Keratinocyte (primary cell): ENCODE measurements at regions not wholly inside any gene's neighbourhood (a gene's known extent, or its start where the extent isn't known, plus 50 kb on each side); places are given as distances from the start of the nearest gene placed in this dataset.

Source experiments
- DNase-seq: peaks from one replicate; pipeline ENCODE4 v3.0.0-alpha.2; 2011; ENCODE audit warnings: low read depth, missing footprints, low spot score
- FAIRE-seq: peaks from 2 replicates; lab custom pipeline; 2011; peaks lifted over from hg19 to GRCh38; lab: Jason Lieb, UNC
- H2AFZ ChIP-seq: 2 replicates; pipeline ENCODE4 v1.6.0; 2012; ENCODE audit warnings: low read length, control low read depth, inconsistent platforms; ENCODE audit not compliant: control insufficient read depth
- H3K27ac ChIP-seq: 2 replicates; pipeline ENCODE4 v1.5.1; 2011; ENCODE audit warnings: low read length; ENCODE audit not compliant: control insufficient read depth, insufficient read depth
- H3K27me3 ChIP-seq: 3 replicates; pipeline ENCODE4 v1.6.0; 2011; ENCODE audit warnings: low read length; ENCODE audit not compliant: control insufficient read depth, insufficient read depth; ENCODE audit errors: extremely low read depth
- H3K36me3 ChIP-seq, 2 experiments: 2 replicates in 1 of 2; 3 replicates in 1 of 2; pipeline ENCODE4 v1.5.1; 2011; ENCODE audit warnings: low read length in 2 of 2, mild to moderate bottlenecking in 1 of 2; ENCODE audit not compliant: control insufficient read depth in 2 of 2, insufficient read depth in 2 of 2; ENCODE audit errors: extremely low read depth in 1 of 2
- H3K4me1 ChIP-seq: 3 replicates; pipeline ENCODE4 v1.5.1; 2011; ENCODE audit warnings: low read length; ENCODE audit not compliant: control insufficient read depth, insufficient read depth; ENCODE audit errors: extremely low read depth
- H3K4me2 ChIP-seq: 3 replicates; pipeline ENCODE4 v1.6.0; 2011; ENCODE audit warnings: low read depth, low read length; ENCODE audit not compliant: control insufficient read depth, insufficient read depth; ENCODE audit errors: extremely low read depth
- H3K4me3 ChIP-seq, 3 experiments: fragments of 200-600 bp in 1 of 3; sonication (generic) in 1 of 3; 2 replicates in 2 of 3; 3 replicates in 1 of 3; pipeline ENCODE4 v1.5.1; 2011 to 2016; ENCODE audit warnings: low read length in 3 of 3, mild to moderate bottlenecking in 3 of 3, control low read depth in 2 of 3, inconsistent platforms in 1 of 3, low read depth in 1 of 3, mixed read lengths in 1 of 3, mixed run types in 1 of 3, moderate library complexity in 1 of 3; ENCODE audit not compliant: control insufficient read depth in 2 of 3, insufficient read depth in 2 of 3; ENCODE audit errors: extremely low read depth in 1 of 3
- H3K79me2 ChIP-seq: 2 replicates; pipeline ENCODE4 v1.6.0; 2012; ENCODE audit warnings: low read length; ENCODE audit not compliant: control insufficient read depth, insufficient read depth
- H3K9ac ChIP-seq: 3 replicates; pipeline ENCODE4 v1.6.0; 2011; ENCODE audit warnings: low read length; ENCODE audit not compliant: control insufficient read depth, insufficient read depth; ENCODE audit errors: extremely low read depth
- H3K9me1 ChIP-seq: 3 replicates; pipeline ENCODE4 v1.6.0; 2011; ENCODE audit warnings: low read length; ENCODE audit not compliant: control insufficient read depth, insufficient read depth; ENCODE audit errors: extremely low read depth
- H3K9me3 ChIP-seq: 2 replicates; pipeline ENCODE4 v1.5.1; 2012; ENCODE audit warnings: low read depth, low read length; ENCODE audit not compliant: control insufficient read depth
- H4K20me1 ChIP-seq: 3 replicates; pipeline ENCODE4 v1.6.0; 2011; ENCODE audit warnings: low read length; ENCODE audit not compliant: control insufficient read depth, insufficient read depth; ENCODE audit errors: extremely low read depth
- EZH2 ChIP-seq: IDR thresholded peaks from one replicate; pipeline ENCODE4 v1.6.1; 2012; ENCODE audit warnings: inconsistent platforms, mild to moderate bottlenecking, low read length, moderate library complexity
- dilution Hi-C: fragments of 300-500 bp; cut with MboI; formaldehyde crosslinking; loops from one replicate; pipeline ENCODE4 v1.7.0; 2020; ENCODE audit warnings: low sequenced_read_pairs; ENCODE audit not compliant: extremely low pct_ligation_motif_present
- TF ChIP-seq, protein P1 (sequence below), 3 experiments: IDR thresholded peaks in 1 of 3; conservative IDR thresholded peaks in 1 of 3; optimal IDR thresholded peaks in 1 of 3; 2 replicates in 2 of 3; 3 replicates in 1 of 3; pipeline versions ENCODE3 to v1.5.1; 2011; ENCODE audit warnings: low read length in 3 of 3, mild to moderate bottlenecking in 3 of 3, moderate library complexity in 2 of 3, control low read depth in 1 of 3, inconsistent platforms in 1 of 3; ENCODE audit not compliant: insufficient read depth in 2 of 3; ENCODE audit errors: extremely low read depth in 1 of 3

DNA sequence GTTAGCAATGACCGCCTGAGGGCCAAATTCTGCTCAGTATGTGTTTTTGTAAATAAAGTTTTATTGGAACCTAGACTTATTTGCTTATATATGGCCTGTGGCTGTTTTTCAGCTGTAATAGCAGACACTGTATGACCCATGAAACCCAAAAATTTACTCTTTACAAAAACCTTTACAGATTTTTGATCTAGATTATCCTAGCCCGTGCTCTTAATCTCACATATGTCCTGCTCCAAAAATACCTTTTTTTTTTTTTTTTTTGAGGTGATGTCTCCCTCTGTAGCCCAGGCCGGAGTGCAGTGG lies 148.0 kb upstream of the ZNF217 start:
- TF ChIP-seq, protein P1, sequence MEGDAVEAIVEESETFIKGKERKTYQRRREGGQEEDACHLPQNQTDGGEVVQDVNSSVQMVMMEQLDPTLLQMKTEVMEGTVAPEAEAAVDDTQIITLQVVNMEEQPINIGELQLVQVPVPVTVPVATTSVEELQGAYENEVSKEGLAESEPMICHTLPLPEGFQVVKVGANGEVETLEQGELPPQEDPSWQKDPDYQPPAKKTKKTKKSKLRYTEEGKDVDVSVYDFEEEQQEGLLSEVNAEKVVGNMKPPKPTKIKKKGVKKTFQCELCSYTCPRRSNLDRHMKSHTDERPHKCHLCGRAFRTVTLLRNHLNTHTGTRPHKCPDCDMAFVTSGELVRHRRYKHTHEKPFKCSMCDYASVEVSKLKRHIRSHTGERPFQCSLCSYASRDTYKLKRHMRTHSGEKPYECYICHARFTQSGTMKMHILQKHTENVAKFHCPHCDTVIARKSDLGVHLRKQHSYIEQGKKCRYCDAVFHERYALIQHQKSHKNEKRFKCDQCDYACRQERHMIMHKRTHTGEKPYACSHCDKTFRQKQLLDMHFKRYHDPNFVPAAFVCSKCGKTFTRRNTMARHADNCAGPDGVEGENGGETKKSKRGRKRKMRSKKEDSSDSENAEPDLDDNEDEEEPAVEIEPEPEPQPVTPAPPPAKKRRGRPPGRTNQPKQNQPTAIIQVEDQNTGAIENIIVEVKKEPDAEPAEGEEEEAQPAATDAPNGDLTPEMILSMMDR (optimal IDR thresholded peaks at IDR 0.05 in 1 of 3, IDR thresholded peaks at IDR 0.05 in 1 of 3, conservative IDR thresholded peaks at IDR 0.05 in 1 of 3; ENCODE audit: extremely low read depth in 1 of 3, insufficient read depth in 2 of 3, low read length in 3 of 3), result no peak
- TF ChIP-seq EZH2, result no peak
- dilution Hi-C loops, result no loop called here
- Histone ChIP-seq H4K20me1 (no peaks in the 10 kb centered on the region), H3K9ac (no peak overlapping the region), H3K4me1 (peaks cover 48% of the 10 kb centered on the region), H3K27me3 (no peaks in the 10 kb centered on the region), H3K36me3 (no peaks in the 10 kb centered on the region), H3K9me1 (no peaks in the 10 kb centered on the region), H2AFZ (no peak overlapping the region), H3K27ac (no peak overlapping the region), H3K79me2 (no peaks in the 10 kb centered on the region), H3K4me3 (no peak overlapping the region), H3K4me2 (no peak overlapping the region), H3K9me3 (no peaks in the 10 kb centered on the region)
- DNase-seq (no peak), FAIRE-seq (no peak)

DNA sequence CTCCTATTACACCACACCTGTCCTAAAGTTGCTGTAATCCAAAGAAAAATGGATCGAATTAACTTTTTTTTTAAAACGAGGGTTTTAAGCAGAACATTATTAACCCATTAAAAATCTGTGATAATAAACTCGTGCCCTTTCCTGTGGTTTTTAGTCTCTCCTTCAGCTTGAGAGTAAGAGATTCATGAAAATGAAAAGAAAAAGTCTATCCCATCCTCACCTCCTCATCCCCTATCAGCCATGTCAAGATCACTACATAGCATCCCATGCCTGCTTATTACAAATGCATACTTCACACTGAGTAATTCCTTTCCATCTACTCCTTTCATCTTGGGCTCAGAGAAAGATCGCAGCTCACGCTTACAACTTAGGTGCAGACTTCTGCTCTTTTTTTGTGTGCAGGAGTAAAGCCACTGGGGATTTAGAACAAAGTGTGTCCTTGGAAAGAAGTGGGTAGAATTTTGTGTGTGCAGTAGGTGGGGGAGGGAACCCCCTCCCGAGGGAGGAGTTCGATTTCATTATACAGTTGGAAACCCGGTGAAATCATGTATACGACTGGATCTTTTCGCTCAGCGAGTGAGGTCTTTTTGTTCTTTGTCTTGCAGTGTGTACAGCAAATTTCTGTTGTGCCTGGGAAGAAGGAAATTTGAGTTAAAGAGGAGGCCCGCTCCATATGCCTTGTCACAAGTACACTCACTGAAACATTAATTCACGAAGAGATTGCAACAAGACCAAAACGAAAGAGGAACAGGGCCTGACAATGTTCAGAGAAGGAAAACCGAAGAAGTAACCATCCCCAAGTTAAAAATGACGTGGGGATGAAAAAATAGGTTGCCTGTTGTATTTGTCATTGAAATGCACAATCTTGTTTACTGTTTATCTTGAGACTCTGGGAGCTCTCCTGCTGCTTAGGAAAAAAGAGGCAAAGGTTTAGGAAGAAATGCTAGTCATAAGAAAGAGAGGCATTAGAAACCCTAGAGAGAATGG lies 146.5 kb upstream of the ZNF217 start:
- dilution Hi-C loops, result no loop called here
- Histone ChIP-seq H3K4me1 (peaks cover 63% of the 10 kb centered on the region), H3K4me3 (peak overlapping the region in 2 of 3 experiments; percentile 51 to 61)

More for the DNA sequence above, 146.5 kb upstream of the ZNF217 start:
- no peaks in the 10 kb centered on the region for H3K27me3 ChIP-seq
- no peaks in the 10 kb centered on the region for H3K79me2 ChIP-seq
- peak overlapping the region; percentile 94 for H3K27ac ChIP-seq
- no peak for DNase-seq
- H3K9ac ChIP-seq, result peak overlapping the region; percentile 83
- peak overlapping the region; percentile 35 for H2AFZ ChIP-seq
- H3K4me2 ChIP-seq, result peak overlapping the region; percentile 92
- TF ChIP-seq, protein P1 (optimal IDR thresholded peaks at IDR 0.05 in 1 of 3, IDR thresholded peaks at IDR 0.05 in 1 of 3, conservative IDR thresholded peaks at IDR 0.05 in 1 of 3; ENCODE audit: extremely low read depth in 1 of 3, insufficient read depth in 2 of 3, low read length in 3 of 3), result no peak
- TF ChIP-seq EZH2, result no peak
- H3K9me1 ChIP-seq, result no peaks in the 10 kb centered on the region
- H4K20me1 ChIP-seq, result no peaks in the 10 kb centered on the region
- FAIRE-seq, result peak; percentile 53
- H3K9me3 ChIP-seq, result no peaks in the 10 kb centered on the region
- no peaks in the 10 kb centered on the region for H3K36me3 ChIP-seq
